ENCODE measurements at regions not wholly inside any gene's neighbourhood (a gene's known extent, or its start where the extent isn't known, plus 50 kb on each side); places are given as distances from the start of the nearest gene placed in this dataset.
"Not testable (repeated sequence)": the region's sequence is repeated elsewhere in the genome, so short reads cannot be mapped to it uniquely, and the experiment has no call there.

GRCh38 chr6:27826612-27826985 lies 85.6 kb downstream of the OR2B2 start:
- H3K27ac ChIP-seq (ENCODE audit: insufficient read depth, low read length, poor library complexity, severe bottlenecking); DNase-seq; H3K27me3 ChIP-seq (replicated peaks; ENCODE audit: control insufficient read depth, insufficient read depth, low read length, poor library complexity, severe bottlenecking); H3K4me3 ChIP-seq (ENCODE audit: insufficient read depth, low read depth, low read length, poor library complexity, severe bottlenecking); H3K9me3 ChIP-seq (ENCODE audit: control insufficient read depth, low read length); H3K36me3 ChIP-seq (ENCODE audit: control insufficient read depth, insufficient read depth, low read length): not testable (repeated sequence)
- peaks cover 11% of the 10 kb centered on the region for H3K4me1 ChIP-seq (ENCODE audit: control insufficient read depth, insufficient read depth, low read length, poor library complexity, severe bottlenecking)

DNA sequence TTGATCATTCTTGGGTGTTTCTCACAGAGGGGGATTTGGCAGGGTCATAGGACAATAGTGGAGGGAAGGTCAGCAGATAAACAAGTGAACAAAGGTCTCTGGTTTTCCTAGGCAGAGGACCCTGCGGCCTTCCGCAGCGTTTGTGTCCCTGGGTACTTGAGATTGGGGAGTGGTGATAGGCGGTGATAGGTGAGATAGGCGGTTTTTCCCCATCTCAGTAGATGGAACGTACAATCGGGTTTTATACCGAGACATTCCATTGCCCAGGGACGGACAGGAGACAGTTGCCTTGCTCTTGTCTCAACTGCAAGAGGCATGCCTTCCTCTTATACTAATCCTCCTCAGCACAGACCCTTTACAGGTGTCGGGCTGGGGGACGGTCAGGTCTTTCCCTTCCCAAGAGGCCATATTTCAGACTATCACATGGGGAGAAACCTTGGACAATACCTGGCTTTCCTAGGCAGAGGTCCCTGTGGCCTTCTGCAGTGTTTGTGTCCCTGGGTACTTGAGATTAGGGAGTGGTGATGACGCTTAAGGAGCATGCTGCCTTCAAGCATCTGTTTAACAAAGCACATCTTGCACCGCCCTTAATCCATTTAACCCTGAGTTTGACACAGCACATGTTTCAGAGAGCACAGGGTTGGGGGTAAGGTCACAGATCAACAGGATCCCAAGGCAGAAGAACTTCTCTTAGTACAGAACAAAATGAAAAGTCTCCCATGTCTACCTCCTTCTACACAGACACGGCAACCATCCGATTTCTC lies 86.2 kb downstream of the OR2B2 start:
- DNase-seq; H3K9me3 ChIP-seq (ENCODE audit: control insufficient read depth, low read length); H3K27ac ChIP-seq (ENCODE audit: insufficient read depth, low read length, poor library complexity, severe bottlenecking); H3K4me3 ChIP-seq (ENCODE audit: insufficient read depth, low read depth, low read length, poor library complexity, severe bottlenecking); H3K36me3 ChIP-seq (ENCODE audit: control insufficient read depth, insufficient read depth, low read length); H3K27me3 ChIP-seq (replicated peaks; ENCODE audit: control insufficient read depth, insufficient read depth, low read length, poor library complexity, severe bottlenecking): not testable (repeated sequence)
- H3K4me1 ChIP-seq (ENCODE audit: control insufficient read depth, insufficient read depth, low read length, poor library complexity, severe bottlenecking), result peaks cover 11% of the 10 kb centered on the region

- peak overlapping the region; percentile 83 for H3K27ac ChIP-seq (ENCODE audit: insufficient read depth, low read length, poor library complexity, severe bottlenecking)
- DNase-seq, result no peak
- H3K9me3 ChIP-seq (ENCODE audit: control insufficient read depth, low read length), result no peaks in the 10 kb centered on the region
- H3K4me1 ChIP-seq (ENCODE audit: control insufficient read depth, insufficient read depth, low read length, poor library complexity, severe bottlenecking), result peaks cover 11% of the 10 kb centered on the region
- H3K4me3 ChIP-seq (ENCODE audit: insufficient read depth, low read depth, low read length, poor library complexity, severe bottlenecking), result peak overlapping the region; percentile 49
- no peaks in the 10 kb centered on the region for H3K27me3 ChIP-seq (replicated peaks; ENCODE audit: control insufficient read depth, insufficient read depth, low read length, poor library complexity, severe bottlenecking)
- H3K36me3 ChIP-seq (ENCODE audit: control insufficient read depth, insufficient read depth, low read length), result no peaks in the 10 kb centered on the region
Measured at GRCh38 chr6:27825025-27825793, 87.0 kb downstream of the OR2B2 start.

DNA sequence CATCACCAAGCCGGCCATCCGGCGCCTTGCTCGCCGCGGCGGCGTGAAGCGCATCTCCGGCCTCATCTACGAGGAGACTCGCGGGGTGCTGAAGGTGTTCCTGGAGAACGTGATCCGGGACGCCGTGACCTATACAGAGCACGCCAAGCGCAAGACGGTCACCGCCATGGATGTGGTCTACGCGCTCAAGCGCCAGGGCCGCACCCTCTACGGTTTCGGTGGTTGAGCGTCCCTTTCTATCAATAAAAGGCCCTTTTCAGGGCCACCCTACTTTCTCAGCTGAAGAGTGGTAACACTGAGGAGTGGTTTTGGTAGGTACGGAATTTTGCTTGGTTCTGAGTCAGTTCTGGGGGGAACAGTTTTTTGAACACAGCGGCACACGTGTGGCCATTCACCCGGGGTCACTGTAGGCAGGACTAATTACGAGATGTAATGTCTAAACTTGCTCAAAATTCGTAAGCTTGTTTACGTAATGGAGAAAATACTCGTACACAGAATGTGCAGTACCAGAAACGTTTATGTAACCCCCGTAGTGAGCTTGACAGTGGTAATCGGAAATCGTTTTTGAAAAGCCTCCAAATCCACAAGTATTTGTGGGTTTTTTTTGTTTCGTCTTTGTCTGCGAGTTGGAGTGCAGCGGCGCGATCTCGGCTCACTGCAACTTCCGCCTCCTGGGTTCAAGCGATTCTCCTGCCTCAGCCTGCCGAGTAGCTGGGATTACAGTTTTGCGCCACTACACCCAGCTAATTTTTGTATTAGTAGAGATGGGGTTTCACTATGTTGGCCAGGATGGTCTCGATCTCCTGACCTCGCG lies 87.8 kb downstream of the OR2B2 start:
- Histone ChIP-seq H3K4me3 (ENCODE audit: insufficient read depth, low read depth, low read length, poor library complexity, severe bottlenecking) (peak overlapping the region; percentile 49), H3K27ac (ENCODE audit: insufficient read depth, low read length, poor library complexity, severe bottlenecking) (peak overlapping the region; percentile 83)
- H3K9me3 ChIP-seq (ENCODE audit: control insufficient read depth, low read length); H3K27me3 ChIP-seq (replicated peaks; ENCODE audit: control insufficient read depth, insufficient read depth, low read length, poor library complexity, severe bottlenecking); H3K4me1 ChIP-seq (ENCODE audit: control insufficient read depth, insufficient read depth, low read length, poor library complexity, severe bottlenecking); H3K36me3 ChIP-seq (ENCODE audit: control insufficient read depth, insufficient read depth, low read length): not testable (repeated sequence)
- DNase-seq, result peak in 2 of 3 donors; percentile 14 to 34

DNA sequence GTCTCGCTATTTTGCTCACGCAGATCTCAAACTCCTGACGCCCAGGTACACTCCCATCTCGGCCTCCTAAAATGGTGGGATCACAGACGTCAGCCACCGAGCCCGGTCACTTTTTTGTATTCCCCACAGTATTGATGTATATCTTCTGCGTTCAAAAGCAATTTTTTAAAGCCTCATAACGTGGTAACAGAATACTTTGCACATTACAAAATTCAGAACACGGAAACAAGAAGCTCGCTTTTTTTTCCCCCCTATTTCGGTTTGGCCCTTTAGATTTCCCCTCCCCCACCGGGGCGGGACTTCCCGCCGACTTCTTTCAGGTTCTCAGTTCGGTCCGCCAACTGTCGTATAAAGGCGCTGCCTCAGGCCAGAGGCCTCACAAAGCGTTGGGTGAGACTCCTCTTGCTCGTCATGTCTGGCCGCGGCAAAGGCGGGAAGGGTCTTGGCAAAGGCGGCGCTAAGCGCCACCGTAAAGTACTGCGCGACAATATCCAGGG lies 88.4 kb downstream of the OR2B2 start:
- H3K27ac ChIP-seq (ENCODE audit: insufficient read depth, low read length, poor library complexity, severe bottlenecking), result peak overlapping the region; percentile 83
- H3K36me3 ChIP-seq (ENCODE audit: control insufficient read depth, insufficient read depth, low read length); H3K9me3 ChIP-seq (ENCODE audit: control insufficient read depth, low read length); H3K27me3 ChIP-seq (replicated peaks; ENCODE audit: control insufficient read depth, insufficient read depth, low read length, poor library complexity, severe bottlenecking); H3K4me1 ChIP-seq (ENCODE audit: control insufficient read depth, insufficient read depth, low read length, poor library complexity, severe bottlenecking): not testable (repeated sequence)
- peak; percentile 34 to 51 (median 51) for DNase-seq
- peak overlapping the region; percentile 39 for H3K4me3 ChIP-seq (ENCODE audit: insufficient read depth, low read depth, low read length, poor library complexity, severe bottlenecking)

DNA sequence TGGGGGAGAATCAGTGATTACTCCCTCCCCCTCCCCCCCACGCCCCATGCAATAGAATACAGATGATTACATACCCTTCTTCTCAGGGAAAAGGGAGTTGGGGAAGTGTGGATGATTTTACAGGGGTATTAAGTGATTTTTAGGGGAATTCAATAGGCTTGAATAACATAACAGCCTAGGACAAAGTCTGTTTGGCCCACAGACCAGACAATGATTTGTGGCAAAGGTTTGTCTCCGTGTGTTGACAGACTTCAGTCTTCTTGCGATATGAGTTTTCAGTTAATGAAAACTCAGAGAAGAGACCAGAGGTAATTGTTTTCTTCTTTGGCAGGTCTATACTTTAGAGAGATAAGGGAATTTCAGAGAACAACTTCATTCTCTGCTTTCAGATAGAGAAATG lies 95.3 kb downstream of the OR2B2 start:
- Histone ChIP-seq H3K27me3 (replicated peaks; ENCODE audit: control insufficient read depth, insufficient read depth, low read length, poor library complexity, severe bottlenecking) (no peaks in the 10 kb centered on the region), H3K4me3 (ENCODE audit: insufficient read depth, low read depth, low read length, poor library complexity, severe bottlenecking) (no peak overlapping the region), H3K27ac (ENCODE audit: insufficient read depth, low read length, poor library complexity, severe bottlenecking) (no peak overlapping the region), H3K9me3 (ENCODE audit: control insufficient read depth, low read length) (no peaks in the 10 kb centered on the region), H3K4me1 (ENCODE audit: control insufficient read depth, insufficient read depth, low read length, poor library complexity, severe bottlenecking) (peaks cover 2% of the 10 kb centered on the region), H3K36me3 (ENCODE audit: control insufficient read depth, insufficient read depth, low read length) (no peaks in the 10 kb centered on the region)
- DNase-seq, result no peak

DNA sequence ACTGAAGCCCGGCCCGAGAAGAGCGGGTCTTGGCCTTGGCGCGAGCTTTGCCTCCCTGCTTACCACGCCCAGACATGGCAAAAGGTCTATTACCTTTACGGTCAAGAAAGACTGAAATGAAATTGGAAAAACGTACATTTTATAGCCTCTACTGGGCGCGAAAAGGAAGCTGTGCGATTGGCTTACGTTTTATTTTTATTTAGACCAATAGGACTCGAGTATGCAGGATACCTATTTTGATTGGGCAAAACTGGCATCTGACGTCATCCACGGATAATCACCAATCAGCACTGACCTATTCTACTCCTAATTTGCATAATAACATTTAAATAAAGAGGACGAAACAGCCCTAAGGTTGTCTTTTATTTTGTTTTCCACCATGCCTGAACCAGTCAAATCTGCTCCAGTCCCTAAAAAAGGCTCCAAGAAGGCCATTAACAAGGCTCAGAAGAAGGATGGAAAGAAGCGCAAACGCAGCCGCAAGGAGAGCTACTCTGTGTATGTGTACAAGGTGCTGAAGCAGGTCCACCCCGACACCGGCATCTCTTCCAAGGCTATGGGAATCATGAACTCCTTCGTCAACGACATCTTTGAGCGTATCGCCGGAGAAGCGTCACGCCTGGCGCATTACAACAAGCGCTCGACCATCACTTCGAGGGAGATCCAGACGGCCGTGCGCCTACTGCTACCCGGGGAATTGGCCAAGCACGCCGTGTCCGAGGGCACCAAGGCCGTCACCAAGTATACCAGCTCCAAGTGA lies 97.4 kb downstream of the OR2B2 start:
- Histone ChIP-seq H3K4me1 (ENCODE audit: control insufficient read depth, insufficient read depth, low read length, poor library complexity, severe bottlenecking) (peaks cover 7% of the 10 kb centered on the region), H3K27me3 (replicated peaks; ENCODE audit: control insufficient read depth, insufficient read depth, low read length, poor library complexity, severe bottlenecking) (no peaks in the 10 kb centered on the region), H3K9me3 (ENCODE audit: control insufficient read depth, low read length) (no peaks in the 10 kb centered on the region), H3K4me3 (ENCODE audit: insufficient read depth, low read depth, low read length, poor library complexity, severe bottlenecking) (peak overlapping the region; percentile 40), H3K36me3 (ENCODE audit: control insufficient read depth, insufficient read depth, low read length) (no peaks in the 10 kb centered on the region), H3K27ac (ENCODE audit: insufficient read depth, low read length, poor library complexity, severe bottlenecking) (peak overlapping the region; percentile 42)
- DNase-seq, result peak; percentile 62 to 78 (median 66)

DNA sequence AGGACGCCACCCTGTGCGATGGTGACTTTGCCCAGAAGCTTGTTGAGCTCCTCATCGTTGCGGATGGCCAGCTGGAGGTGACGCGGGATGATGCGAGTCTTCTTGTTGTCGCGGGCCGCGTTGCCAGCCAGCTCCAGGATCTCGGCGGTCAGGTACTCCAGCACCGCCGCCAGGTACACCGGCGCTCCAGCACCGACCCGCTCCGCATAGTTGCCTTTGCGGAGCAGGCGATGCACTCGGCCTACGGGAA lies 97.9 kb downstream of the OR2B2 start:
- H3K4me1 ChIP-seq (ENCODE audit: control insufficient read depth, insufficient read depth, low read length, poor library complexity, severe bottlenecking); H3K9me3 ChIP-seq (ENCODE audit: control insufficient read depth, low read length); DNase-seq; H3K36me3 ChIP-seq (ENCODE audit: control insufficient read depth, insufficient read depth, low read length); H3K27me3 ChIP-seq (replicated peaks; ENCODE audit: control insufficient read depth, insufficient read depth, low read length, poor library complexity, severe bottlenecking): not testable (repeated sequence)
- peak overlapping the region; percentile 40 for H3K4me3 ChIP-seq (ENCODE audit: insufficient read depth, low read depth, low read length, poor library complexity, severe bottlenecking)
- peak overlapping the region; percentile 42 for H3K27ac ChIP-seq (ENCODE audit: insufficient read depth, low read length, poor library complexity, severe bottlenecking)

- Histone ChIP-seq H3K36me3 (ENCODE audit: control insufficient read depth, insufficient read depth, low read length) (no peaks in the 10 kb centered on the region), H3K9me3 (ENCODE audit: control insufficient read depth, low read length) (no peaks in the 10 kb centered on the region), H3K4me3 (ENCODE audit: insufficient read depth, low read depth, low read length, poor library complexity, severe bottlenecking) (no peak overlapping the region), H3K27ac (ENCODE audit: insufficient read depth, low read length, poor library complexity, severe bottlenecking) (no peak overlapping the region), H3K4me1 (ENCODE audit: control insufficient read depth, insufficient read depth, low read length, poor library complexity, severe bottlenecking) (peaks cover 15% of the 10 kb centered on the region), H3K27me3 (replicated peaks; ENCODE audit: control insufficient read depth, insufficient read depth, low read length, poor library complexity, severe bottlenecking) (no peaks in the 10 kb centered on the region)
- DNase-seq, result no peak
Measured at GRCh38 chr6:27812805-27813492, 99.2 kb downstream of the OR2B2 start.

All from effector memory CD4-positive, alpha-beta T cell (primary cell).